SK-N-SH treated with all-trans-retinoic acid at 6 μM for 48 hours (cell line): ENCODE measurements at regions not wholly inside any gene's neighbourhood (a gene's known extent, or its start where the extent isn't known, plus 50 kb on each side); places are given as distances from the start of the nearest gene placed in this dataset.

Source experiments
- ATAC-seq: fragments of 200-7000 bp; cut with Tn5 transposase; 3 replicates; pipeline ENCODE4 v1.9.1; 2020; ENCODE audit warnings: mild to moderate bottlenecking, moderate library complexity
- ARNTL ChIP-seq: fragments of 450-650 bp; formaldehyde crosslinking; IDR thresholded peaks from 2 replicates; pipeline ENCODE4 v1.5.0; 2020; ENCODE audit warnings: low read depth, mild to moderate bottlenecking, moderate library complexity, borderline replicate concordance
- BACH2 ChIP-seq: fragments of 250-450 bp; sonication (Bioruptor Pico); IDR thresholded peaks from 2 replicates; pipeline ENCODE4 v1.9.0; 2021; ENCODE audit warnings: mild to moderate bottlenecking, borderline replicate concordance
- CSDC2 ChIP-seq: fragments of 250-450 bp; sonication (Bioruptor Pico); IDR thresholded peaks from 2 replicates; pipeline ENCODE4 v1.5.0; 2020; ENCODE audit warnings: mild to moderate bottlenecking, moderate library complexity
- ESRRG ChIP-seq: fragments of 250-450 bp; sonication (Bioruptor Pico); IDR thresholded peaks from 2 replicates; pipeline ENCODE4 v1.6.1; 2021; ENCODE audit warnings: mild to moderate bottlenecking
- GLIS3 ChIP-seq: fragments of 250-450 bp; sonication (Bioruptor Pico); IDR thresholded peaks from 2 replicates; pipeline ENCODE4 v1.5.0; 2020; ENCODE audit warnings: mild to moderate bottlenecking, moderate library complexity
- ISL1 ChIP-seq: fragments of 250-450 bp; sonication (Bioruptor Pico); IDR thresholded peaks from 2 replicates; pipeline ENCODE4 v2.1.2; 2022; ENCODE audit warnings: mild to moderate bottlenecking, moderate library complexity
- OSR1 ChIP-seq: fragments of 250-450 bp; sonication (Bioruptor Pico); IDR thresholded peaks from 2 replicates; pipeline ENCODE4 v1.8.0; 2022; ENCODE audit warnings: moderate library complexity, mild to moderate bottlenecking, inconsistent platforms
- RARB ChIP-seq: fragments of 250-450 bp; sonication (Bioruptor Pico); IDR thresholded peaks from 2 replicates; pipeline ENCODE4 v1.8.0; 2021; ENCODE audit warnings: mild to moderate bottlenecking, moderate library complexity
- SNAI2 ChIP-seq: fragments of 250-450 bp; sonication (Bioruptor Pico); IDR thresholded peaks from 2 replicates; pipeline ENCODE4 v1.5.0; 2020; ENCODE audit warnings: mild to moderate bottlenecking, moderate library complexity
- TCF4 ChIP-seq: fragments of 250-450 bp; sonication (Bioruptor Pico); IDR thresholded peaks from 2 replicates; pipeline ENCODE4 v1.8.0; 2021; ENCODE audit warnings: mild to moderate bottlenecking, moderate library complexity, borderline replicate concordance
- ZC3H10 ChIP-seq: fragments of 250-450 bp; sonication (Bioruptor Pico); IDR thresholded peaks from 2 replicates; pipeline ENCODE4 v1.5.1; 2021; ENCODE audit warnings: mild to moderate bottlenecking, moderate library complexity
- ZFP3 ChIP-seq: fragments of 250-450 bp; sonication (Bioruptor Pico); IDR thresholded peaks from 2 replicates; pipeline ENCODE4 v1.5.0; 2020; ENCODE audit warnings: mild to moderate bottlenecking, moderate library complexity
- ZFP30 ChIP-seq: fragments of 450-650 bp; formaldehyde crosslinking; IDR thresholded peaks from 2 replicates; pipeline ENCODE4 v1.5.0; 2022; ENCODE audit warnings: mild to moderate bottlenecking, moderate library complexity
- ZNF565 ChIP-seq: fragments of 450-650 bp; formaldehyde crosslinking; conservative IDR thresholded peaks from 2 replicates; pipeline ENCODE4 v1.5.0; 2020; ENCODE audit warnings: low read depth, mild to moderate bottlenecking, moderate library complexity
- ZNF70 ChIP-seq: fragments of 450-650 bp; formaldehyde crosslinking; IDR thresholded peaks from 2 replicates; pipeline ENCODE4 v1.5.0; 2020; ENCODE audit warnings: mild to moderate bottlenecking, moderate library complexity
- ZNF8 ChIP-seq: fragments of 450-650 bp; formaldehyde crosslinking; IDR thresholded peaks from 2 replicates; pipeline ENCODE4 v1.5.0; 2020; ENCODE audit warnings: mild to moderate bottlenecking, moderate library complexity
- TF ChIP-seq, protein P1 (sequence below): fragments of 250-450 bp; sonication (Bioruptor Pico); IDR thresholded peaks from 2 replicates; pipeline ENCODE4 v1.5.1; 2020; ENCODE audit warnings: low read depth, mild to moderate bottlenecking, moderate library complexity
- TF ChIP-seq, protein P2 (sequence below): fragments of 250-450 bp; sonication (Bioruptor Pico); IDR thresholded peaks from 2 replicates; pipeline ENCODE4 v1.5.1; 2021; ENCODE audit warnings: mild to moderate bottlenecking, moderate library complexity
- TF ChIP-seq, protein P3 (sequence below): fragments of 250-450 bp; sonication (Bioruptor Pico); IDR thresholded peaks from 2 replicates; pipeline ENCODE4 v1.8.0; 2020; ENCODE audit warnings: mild to moderate bottlenecking, moderate library complexity, borderline replicate concordance
- TF ChIP-seq, protein P4 (sequence below): fragments of 250-450 bp; sonication (Bioruptor Pico); IDR thresholded peaks from 2 replicates; pipeline ENCODE4 v1.5.0; 2020; ENCODE audit warnings: mild to moderate bottlenecking, moderate library complexity
- TF ChIP-seq, protein P5 (sequence below): fragments of 250-450 bp; sonication (Bioruptor Pico); IDR thresholded peaks from 2 replicates; pipeline ENCODE4 v1.8.0; 2021; ENCODE audit warnings: low read depth, mild to moderate bottlenecking, moderate library complexity, borderline replicate concordance

DNA sequence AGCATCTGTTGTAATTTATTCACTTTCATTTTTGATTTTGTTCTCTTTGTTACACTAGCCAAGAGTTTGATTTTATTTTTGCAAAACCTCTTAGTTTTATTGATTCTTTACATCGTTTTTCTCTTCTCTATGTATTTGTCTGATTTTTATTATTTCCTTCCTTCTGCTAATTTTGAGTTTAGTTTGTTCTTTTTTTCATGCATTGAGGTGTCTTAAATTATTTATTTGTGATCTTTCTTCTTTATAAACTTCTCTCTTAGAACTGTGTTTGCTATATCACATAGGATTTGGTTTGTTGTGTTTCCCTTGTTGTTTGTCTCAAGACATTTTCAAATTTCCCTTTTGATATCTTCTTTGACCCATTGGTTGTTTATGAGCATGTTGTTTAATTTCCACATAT lies 51.7 kb upstream of the NFKBIA start:
- ATAC-seq = no peak
- TF ChIP-seq ARNTL (CRISPR knock-in tag) = no peak
- TF ChIP-seq CSDC2 = no peak
- no peak for TF ChIP-seq ZC3H10 (CRISPR knock-in tag)
- TF ChIP-seq, protein P1, sequence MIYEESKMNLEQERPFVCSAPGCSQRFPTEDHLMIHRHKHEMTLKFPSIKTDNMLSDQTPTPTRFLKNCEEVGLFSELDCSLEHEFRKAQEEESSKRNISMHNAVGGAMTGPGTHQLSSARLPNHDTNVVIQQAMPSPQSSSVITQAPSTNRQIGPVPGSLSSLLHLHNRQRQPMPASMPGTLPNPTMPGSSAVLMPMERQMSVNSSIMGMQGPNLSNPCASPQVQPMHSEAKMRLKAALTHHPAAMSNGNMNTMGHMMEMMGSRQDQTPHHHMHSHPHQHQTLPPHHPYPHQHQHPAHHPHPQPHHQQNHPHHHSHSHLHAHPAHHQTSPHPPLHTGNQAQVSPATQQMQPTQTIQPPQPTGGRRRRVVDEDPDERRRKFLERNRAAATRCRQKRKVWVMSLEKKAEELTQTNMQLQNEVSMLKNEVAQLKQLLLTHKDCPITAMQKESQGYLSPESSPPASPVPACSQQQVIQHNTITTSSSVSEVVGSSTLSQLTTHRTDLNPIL (CRISPR knock-in tag) = no peak
- TF ChIP-seq, protein P2, sequence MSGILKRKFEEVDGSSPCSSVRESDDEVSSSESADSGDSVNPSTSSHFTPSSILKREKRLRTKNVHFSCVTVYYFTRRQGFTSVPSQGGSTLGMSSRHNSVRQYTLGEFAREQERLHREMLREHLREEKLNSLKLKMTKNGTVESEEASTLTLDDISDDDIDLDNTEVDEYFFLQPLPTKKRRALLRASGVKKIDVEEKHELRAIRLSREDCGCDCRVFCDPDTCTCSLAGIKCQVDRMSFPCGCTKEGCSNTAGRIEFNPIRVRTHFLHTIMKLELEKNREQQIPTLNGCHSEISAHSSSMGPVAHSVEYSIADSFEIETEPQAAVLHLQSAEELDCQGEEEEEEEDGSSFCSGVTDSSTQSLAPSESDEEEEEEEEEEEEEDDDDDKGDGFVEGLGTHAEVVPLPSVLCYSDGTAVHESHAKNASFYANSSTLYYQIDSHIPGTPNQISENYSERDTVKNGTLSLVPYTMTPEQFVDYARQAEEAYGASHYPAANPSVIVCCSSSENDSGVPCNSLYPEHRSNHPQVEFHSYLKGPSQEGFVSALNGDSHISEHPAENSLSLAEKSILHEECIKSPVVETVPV = no peak
- TF ChIP-seq BACH2 (CRISPR knock-in tag) = no peak
- no peak for TF ChIP-seq RARB (CRISPR knock-in tag)
- TF ChIP-seq ZNF565 (CRISPR knock-in tag) = no peak
- TF ChIP-seq ZFP3 (CRISPR knock-in tag) = no peak
- no peak for TF ChIP-seq GLIS3 (CRISPR knock-in tag)
- TF ChIP-seq, protein P3, sequence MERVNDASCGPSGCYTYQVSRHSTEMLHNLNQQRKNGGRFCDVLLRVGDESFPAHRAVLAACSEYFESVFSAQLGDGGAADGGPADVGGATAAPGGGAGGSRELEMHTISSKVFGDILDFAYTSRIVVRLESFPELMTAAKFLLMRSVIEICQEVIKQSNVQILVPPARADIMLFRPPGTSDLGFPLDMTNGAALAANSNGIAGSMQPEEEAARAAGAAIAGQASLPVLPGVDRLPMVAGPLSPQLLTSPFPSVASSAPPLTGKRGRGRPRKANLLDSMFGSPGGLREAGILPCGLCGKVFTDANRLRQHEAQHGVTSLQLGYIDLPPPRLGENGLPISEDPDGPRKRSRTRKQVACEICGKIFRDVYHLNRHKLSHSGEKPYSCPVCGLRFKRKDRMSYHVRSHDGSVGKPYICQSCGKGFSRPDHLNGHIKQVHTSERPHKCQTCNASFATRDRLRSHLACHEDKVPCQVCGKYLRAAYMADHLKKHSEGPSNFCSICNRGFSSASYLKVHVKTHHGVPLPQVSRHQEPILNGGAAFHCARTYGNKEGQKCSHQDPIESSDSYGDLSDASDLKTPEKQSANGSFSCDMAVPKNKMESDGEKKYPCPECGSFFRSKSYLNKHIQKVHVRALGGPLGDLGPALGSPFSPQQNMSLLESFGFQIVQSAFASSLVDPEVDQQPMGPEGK (CRISPR knock-in tag) = no peak
- TF ChIP-seq ISL1 (CRISPR knock-in tag) = no peak
- no peak for TF ChIP-seq ZFP30
- no peak for TF ChIP-seq TCF4 (CRISPR knock-in tag)
- no peak for TF ChIP-seq ESRRG (CRISPR knock-in tag)
- TF ChIP-seq ZNF70 (CRISPR knock-in tag) = no peak
- no peak for TF ChIP-seq OSR1
- no peak for TF ChIP-seq ZNF8 (CRISPR knock-in tag)
- TF ChIP-seq, all 23 proteins: peak for 0

DNA sequence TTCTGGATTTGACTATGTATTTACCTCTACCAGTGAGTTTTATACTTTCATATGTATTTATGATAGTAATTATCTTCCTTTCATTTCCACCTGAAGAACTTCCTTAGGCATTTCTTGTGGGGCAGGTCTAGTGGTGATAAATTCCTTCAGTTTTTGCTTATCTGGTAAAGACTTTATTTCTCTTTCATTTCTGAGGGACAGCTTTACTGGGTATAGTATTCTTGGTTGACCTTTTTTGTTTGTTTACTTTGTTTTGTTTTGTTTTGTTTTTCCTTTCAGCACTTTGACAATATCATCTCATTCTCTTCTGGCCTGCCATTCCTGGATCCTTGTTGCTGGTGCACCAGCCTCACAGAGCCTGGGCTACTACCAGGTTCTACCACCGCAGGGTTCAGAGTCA lies 53.9 kb upstream of the NFKBIA start:
- no peak for ATAC-seq
- no peak for TF ChIP-seq BACH2 (CRISPR knock-in tag)
- TF ChIP-seq ARNTL (CRISPR knock-in tag) = no peak
- no peak for TF ChIP-seq ISL1 (CRISPR knock-in tag)
- TF ChIP-seq, protein P4, sequence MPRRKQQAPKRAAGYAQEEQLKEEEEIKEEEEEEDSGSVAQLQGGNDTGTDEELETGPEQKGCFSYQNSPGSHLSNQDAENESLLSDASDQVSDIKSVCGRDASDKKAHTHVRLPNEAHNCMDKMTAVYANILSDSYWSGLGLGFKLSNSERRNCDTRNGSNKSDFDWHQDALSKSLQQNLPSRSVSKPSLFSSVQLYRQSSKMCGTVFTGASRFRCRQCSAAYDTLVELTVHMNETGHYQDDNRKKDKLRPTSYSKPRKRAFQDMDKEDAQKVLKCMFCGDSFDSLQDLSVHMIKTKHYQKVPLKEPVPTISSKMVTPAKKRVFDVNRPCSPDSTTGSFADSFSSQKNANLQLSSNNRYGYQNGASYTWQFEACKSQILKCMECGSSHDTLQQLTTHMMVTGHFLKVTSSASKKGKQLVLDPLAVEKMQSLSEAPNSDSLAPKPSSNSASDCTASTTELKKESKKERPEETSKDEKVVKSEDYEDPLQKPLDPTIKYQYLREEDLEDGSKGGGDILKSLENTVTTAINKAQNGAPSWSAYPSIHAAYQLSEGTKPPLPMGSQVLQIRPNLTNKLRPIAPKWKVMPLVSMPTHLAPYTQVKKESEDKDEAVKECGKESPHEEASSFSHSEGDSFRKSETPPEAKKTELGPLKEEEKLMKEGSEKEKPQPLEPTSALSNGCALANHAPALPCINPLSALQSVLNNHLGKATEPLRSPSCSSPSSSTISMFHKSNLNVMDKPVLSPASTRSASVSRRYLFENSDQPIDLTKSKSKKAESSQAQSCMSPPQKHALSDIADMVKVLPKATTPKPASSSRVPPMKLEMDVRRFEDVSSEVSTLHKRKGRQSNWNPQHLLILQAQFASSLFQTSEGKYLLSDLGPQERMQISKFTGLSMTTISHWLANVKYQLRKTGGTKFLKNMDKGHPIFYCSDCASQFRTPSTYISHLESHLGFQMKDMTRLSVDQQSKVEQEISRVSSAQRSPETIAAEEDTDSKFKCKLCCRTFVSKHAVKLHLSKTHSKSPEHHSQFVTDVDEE = no peak
- no peak for TF ChIP-seq ZNF8 (CRISPR knock-in tag)
- TF ChIP-seq ZFP3 (CRISPR knock-in tag) = no peak

DNA sequence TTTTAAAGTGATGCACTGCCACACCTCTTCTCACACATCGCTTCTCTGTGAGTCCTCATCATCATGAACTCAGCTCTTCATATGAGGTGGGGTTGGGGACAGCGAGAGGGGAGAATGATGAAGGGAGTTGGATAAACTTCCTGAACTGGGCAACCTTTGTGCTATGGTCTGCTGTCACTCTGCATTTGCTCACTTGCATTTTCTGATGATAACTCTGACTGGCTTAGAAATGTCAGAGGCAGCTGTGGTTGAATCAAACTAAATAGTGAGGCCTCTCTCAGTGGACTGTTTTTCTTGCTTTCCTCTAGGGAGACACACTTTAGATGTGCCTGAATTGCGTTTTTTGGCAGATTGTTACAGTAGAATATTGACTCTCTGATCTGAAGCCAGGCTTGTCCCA lies 55.2 kb upstream of the NFKBIA start:
- TF ChIP-seq, protein P4 = no peak
- TF ChIP-seq ZNF70 (CRISPR knock-in tag) = no peak
- TF ChIP-seq RARB (CRISPR knock-in tag) = no peak
- TF ChIP-seq ARNTL (CRISPR knock-in tag) = no peak
- TF ChIP-seq ZFP30 = no peak
- TF ChIP-seq SNAI2 (CRISPR knock-in tag) = no peak
- no peak for TF ChIP-seq ISL1 (CRISPR knock-in tag)
- TF ChIP-seq, protein P5, sequence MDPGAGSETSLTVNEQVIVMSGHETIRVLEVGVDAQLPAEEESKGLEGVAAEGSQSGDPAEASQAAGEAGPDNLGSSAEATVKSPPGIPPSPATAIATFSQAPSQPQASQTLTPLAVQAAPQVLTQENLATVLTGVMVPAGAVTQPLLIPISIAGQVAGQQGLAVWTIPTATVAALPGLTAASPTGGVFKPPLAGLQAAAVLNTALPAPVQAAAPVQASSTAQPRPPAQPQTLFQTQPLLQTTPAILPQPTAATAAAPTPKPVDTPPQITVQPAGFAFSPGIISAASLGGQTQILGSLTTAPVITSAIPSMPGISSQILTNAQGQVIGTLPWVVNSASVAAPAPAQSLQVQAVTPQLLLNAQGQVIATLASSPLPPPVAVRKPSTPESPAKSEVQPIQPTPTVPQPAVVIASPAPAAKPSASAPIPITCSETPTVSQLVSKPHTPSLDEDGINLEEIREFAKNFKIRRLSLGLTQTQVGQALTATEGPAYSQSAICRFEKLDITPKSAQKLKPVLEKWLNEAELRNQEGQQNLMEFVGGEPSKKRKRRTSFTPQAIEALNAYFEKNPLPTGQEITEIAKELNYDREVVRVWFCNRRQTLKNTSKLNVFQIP (CRISPR knock-in tag) = no peak
- TF ChIP-seq, all 23 proteins: peak for 0
- ATAC-seq = no peak
